H1 (cell line): ENCODE measurements at regions not wholly inside any gene's neighbourhood (a gene's known extent, or its start where the extent isn't known, plus 50 kb on each side); places are given as distances from the start of the nearest gene placed in this dataset.

ENCODE experiments used
- CTCF ChIA-PET: fragments of 300-600 bp; sonication (Branson Sonifier 250); formaldehyde crosslinking; loops from one replicate; lab custom pipeline; 2021; ENCODE audit not compliant: partially characterized antibody; lab: Charles Lee
- POLR2A ChIA-PET: fragments of 300-600 bp; sonication (Branson Sonifier 250); formaldehyde crosslinking; loops from one replicate; lab custom pipeline; 2021; ENCODE audit warnings: inconsistent platforms; ENCODE audit not compliant: partially characterized antibody; lab: Charles Lee
- DNase-seq, 2 experiments: peaks; one replicate each; pipeline versions ENCODE4 v3.0.0 to v3.0.0-alpha.2; 2010 to 2022; ENCODE audit warnings: low spot score in 2 of 2, low read depth in 1 of 2, mixed read lengths in 1 of 2
- FAIRE-seq: peaks from 2 replicates; lab custom pipeline; 2011; peaks lifted over from hg19 to GRCh38; lab: Jason Lieb, UNC
- H2AFZ ChIP-seq: 2 replicates; pipeline ENCODE4 v1.8.1; 2012; ENCODE audit warnings: low read length, inconsistent platforms
- H2AK5ac ChIP-seq: 2 replicates; pipeline ENCODE4 v1.6.1; 2013; ENCODE audit warnings: low read depth, low read length
- H2BK120ac ChIP-seq: replicated peaks from 2 replicates; pipeline ENCODE3; 2013; ENCODE audit warnings: low read depth, low read length, inconsistent platforms
- H2BK12ac ChIP-seq: 2 replicates; pipeline ENCODE4 v1.6.1; 2013; ENCODE audit warnings: low read depth, low read length
- H2BK15ac ChIP-seq: 2 replicates; pipeline ENCODE4 v1.6.1; 2013; ENCODE audit warnings: low read length
- H2BK20ac ChIP-seq: 2 replicates; pipeline ENCODE4 v1.6.1; 2013; ENCODE audit warnings: low read length
- H2BK5ac ChIP-seq: 2 replicates; pipeline ENCODE4 v1.6.1; 2013; ENCODE audit warnings: low read depth, low read length
- H3K14ac ChIP-seq: 2 replicates; pipeline ENCODE4 v1.6.1; 2013; ENCODE audit warnings: inconsistent platforms; ENCODE audit not compliant: insufficient read length
- H3K18ac ChIP-seq: 2 replicates; pipeline ENCODE4 v1.6.1; 2013; ENCODE audit warnings: low read length; ENCODE audit errors: extremely low read depth
- H3K23ac ChIP-seq: 2 replicates; pipeline ENCODE4 v1.6.1; 2013; ENCODE audit warnings: inconsistent platforms; ENCODE audit not compliant: insufficient read length
- H3K23me2 ChIP-seq: 2 replicates; pipeline ENCODE4 v1.6.1; 2013; ENCODE audit warnings: low read depth, low read length
- H3K27ac ChIP-seq: 2 replicates; pipeline ENCODE4 v1.6.1; 2011; ENCODE audit warnings: low read depth, low read length, inconsistent platforms
- H3K27me3 ChIP-seq, 4 experiments: replicated peaks in 1 of 4; 1 replicate in 1 of 4; 2 replicates in 3 of 4; pipeline versions ENCODE4 v1.6.1 to v1.8.1; 2011 to 2013; ENCODE audit warnings: low read length in 3 of 4, mild to moderate bottlenecking in 3 of 4, inconsistent platforms in 2 of 4, mixed read lengths in 2 of 4, moderate library complexity in 1 of 4; ENCODE audit not compliant: control insufficient read depth in 3 of 4, insufficient read depth in 3 of 4; ENCODE audit errors: extremely low read depth in 1 of 4
- H3K36me3 ChIP-seq, 4 experiments: 2 replicates each; pipeline versions ENCODE4 v1.6.1 to v1.8.1; 2011 to 2013; ENCODE audit warnings: mild to moderate bottlenecking in 4 of 4, low read length in 3 of 4, moderate library complexity in 2 of 4, control low read depth in 1 of 4, inconsistent platforms in 1 of 4; ENCODE audit not compliant: insufficient read depth in 4 of 4, control insufficient read depth in 2 of 4
- H3K4ac ChIP-seq: replicated peaks from 2 replicates; pipeline ENCODE3; 2013; ENCODE audit warnings: low read length, low read depth, mixed read lengths, inconsistent platforms; ENCODE audit not compliant: insufficient read length
- H3K4me1 ChIP-seq, 4 experiments: replicated peaks in 1 of 4; 1 replicate in 1 of 4; 2 replicates in 3 of 4; pipeline versions ENCODE4 v1.6.1 to v1.8.1; 2011 to 2013; ENCODE audit warnings: low read length in 3 of 4, inconsistent platforms in 2 of 4, mixed read lengths in 1 of 4; ENCODE audit not compliant: insufficient read depth in 4 of 4, control insufficient read depth in 3 of 4
- H3K4me2 ChIP-seq, 2 experiments: 2 replicates each; pipeline versions ENCODE4 v1.6.1 to v1.8.1; 2011 to 2013; ENCODE audit warnings: low read depth in 2 of 2, low read length in 2 of 2, control low read depth in 1 of 2, inconsistent platforms in 1 of 2, mild to moderate bottlenecking in 1 of 2; ENCODE audit not compliant: insufficient read depth in 1 of 2
- H3K4me3 ChIP-seq, 4 experiments: fragments of 200-600, 300-600 bp in 1 of 4; sonication (generic), shearing (Covaris generic), sonication (Bioruptor Twin) in 1 of 4; 2 replicates each; pipeline versions ENCODE4 v1.5.1 to v1.8.1; 2011 to 2016; ENCODE audit warnings: low read length in 4 of 4, low read depth in 3 of 4, control low read depth in 2 of 4, inconsistent platforms in 2 of 4, mild to moderate bottlenecking in 2 of 4, mixed read lengths in 1 of 4, moderate library complexity in 1 of 4; ENCODE audit not compliant: insufficient read depth in 2 of 4; ENCODE audit errors: extremely low read depth in 1 of 4
- H3K56ac ChIP-seq: replicated peaks from 2 replicates; pipeline ENCODE3; 2013; ENCODE audit warnings: low read depth, mild to moderate bottlenecking, mixed read lengths, low read length, inconsistent platforms; ENCODE audit not compliant: insufficient read length
- H3K79me1 ChIP-seq: 2 replicates; pipeline ENCODE4 v1.6.1; 2013; ENCODE audit warnings: low read depth, low read length, control low read depth
- H3K79me2 ChIP-seq, 2 experiments: 2 replicates each; pipeline versions ENCODE4 v1.6.1 to v1.8.1; 2012 to 2013; ENCODE audit warnings: low read length in 2 of 2, mild to moderate bottlenecking in 2 of 2, inconsistent platforms in 1 of 2; ENCODE audit not compliant: insufficient read depth in 2 of 2, control insufficient read depth in 1 of 2
- H3K9ac ChIP-seq, 4 experiments: replicated peaks in 1 of 4; 1 replicate in 1 of 4; 2 replicates in 3 of 4; pipeline versions ENCODE4 v1.6.1 to v1.8.1; 2011 to 2013; ENCODE audit warnings: low read depth in 3 of 4, low read length in 3 of 4, control low read depth in 2 of 4, mild to moderate bottlenecking in 2 of 4, moderate library complexity in 2 of 4, inconsistent platforms in 1 of 4; ENCODE audit errors: extremely low read depth in 1 of 4
- H3K9me3 ChIP-seq, 2 experiments: 2 replicates each; pipeline versions ENCODE4 v1.6.1 to v1.8.1; 2012 to 2013; ENCODE audit warnings: mild to moderate bottlenecking in 2 of 2, moderate library complexity in 2 of 2, control low read depth in 1 of 2, inconsistent platforms in 1 of 2, low read depth in 1 of 2, low read length in 1 of 2, mixed read lengths in 1 of 2; ENCODE audit not compliant: insufficient read depth in 2 of 2
- H4K20me1 ChIP-seq, 2 experiments: replicated peaks in 1 of 2; 2 replicates each; pipeline versions ENCODE3 to v1.8.1; 2011 to 2013; ENCODE audit warnings: inconsistent platforms in 2 of 2, low read length in 2 of 2, mild to moderate bottlenecking in 1 of 2; ENCODE audit not compliant: insufficient read depth in 2 of 2, control insufficient read depth in 1 of 2
- H4K5ac ChIP-seq: 2 replicates; pipeline ENCODE4 v1.6.1; 2013; ENCODE audit warnings: low read length, low read depth, mixed read lengths, inconsistent platforms; ENCODE audit not compliant: insufficient read length
- H4K8ac ChIP-seq: 2 replicates; pipeline ENCODE4 v1.8.0; 2013; ENCODE audit warnings: mild to moderate bottlenecking, moderate library complexity, low read length, inconsistent platforms; ENCODE audit not compliant: insufficient read depth; ENCODE audit errors: extremely low read depth
- H4K91ac ChIP-seq: replicated peaks from 2 replicates; pipeline ENCODE3; 2013; ENCODE audit warnings: low read length, mixed read lengths, inconsistent platforms; ENCODE audit not compliant: insufficient read length
- CTBP2 ChIP-seq: IDR thresholded peaks from 2 replicates; pipeline ENCODE4 v1.7.0; 2011; ENCODE audit warnings: borderline replicate concordance, mild to moderate bottlenecking, moderate library complexity, mixed read lengths, low read length; ENCODE audit not compliant: insufficient read depth, insufficient read length
- EGR1 ChIP-seq: IDR thresholded peaks from 2 replicates; pipeline ENCODE4 v1.6.1; 2011; ENCODE audit warnings: low read depth, low read length, borderline replicate concordance
- GABPA ChIP-seq: IDR thresholded peaks from 2 replicates; pipeline ENCODE4 v1.6.1; 2011; ENCODE audit warnings: mild to moderate bottlenecking, low read length, moderate library complexity, borderline replicate concordance; ENCODE audit not compliant: insufficient read depth
- GTF2F1 ChIP-seq: IDR thresholded peaks from 2 replicates; pipeline ENCODE4 v1.6.1; 2012; ENCODE audit warnings: low read depth, low read length, improper control_type of control experiment, borderline replicate concordance
- MAX ChIP-seq: IDR thresholded peaks from 2 replicates; pipeline ENCODE4 v1.6.1; 2012; ENCODE audit warnings: inconsistent platforms
- NRF1 ChIP-seq: IDR thresholded peaks from 2 replicates; pipeline ENCODE4 v1.6.1; 2011; ENCODE audit warnings: mild to moderate bottlenecking, low read depth, low read length, improper control_type of control experiment
- POLR2A ChIP-seq, 2 experiments: IDR thresholded peaks; 1 replicate in 1 of 2; 2 replicates in 1 of 2; pipeline ENCODE4 v1.6.1; 2011; ENCODE audit warnings: low read depth in 2 of 2, low read length in 2 of 2, mild to moderate bottlenecking in 2 of 2; ENCODE audit errors: control extremely low read depth in 1 of 2
- RAD21 ChIP-seq, 2 experiments: IDR thresholded peaks in 1 of 2; conservative IDR thresholded peaks in 1 of 2; 2 replicates each; pipeline ENCODE4 v1.6.1; 2011; ENCODE audit warnings: low read depth in 2 of 2, low read length in 2 of 2, improper control_type of control experiment in 1 of 2, inconsistent platforms in 1 of 2, mild to moderate bottlenecking in 1 of 2, moderate library complexity in 1 of 2
- RNF2 ChIP-seq: fragments of 200-900, 300-1000 bp; sonication (generic); IDR thresholded peaks from 2 replicates; pipeline ENCODE4 v1.7.1; 2016; ENCODE audit warnings: borderline replicate concordance, low read depth, mild to moderate bottlenecking, antibody characterized with exemption, low read length; ENCODE audit not compliant: poor library complexity, severe bottlenecking; ENCODE audit errors: missing control alignments
- SP4 ChIP-seq: IDR thresholded peaks from 2 replicates; pipeline ENCODE4 v1.6.1; 2012; ENCODE audit warnings: low read length, inconsistent platforms
- TEAD4 ChIP-seq: IDR thresholded peaks from 2 replicates; pipeline ENCODE4 v1.6.1; 2012; ENCODE audit warnings: low read depth, low read length, inconsistent platforms, mixed read lengths
- WGBS, 2 experiments: shearing (Covaris generic) in 1 of 2; methylation state at CpG; one replicate each; pipeline versions ENCODE4 v1.1.6 to v1.1.7; 2013 to 2015; ENCODE audit warnings: low lambda C conversion rate in 2 of 2, mixed read lengths in 2 of 2, inconsistent platforms in 1 of 2, low coverage in 1 of 2, missing lambda C conversion rate in 1 of 2; ENCODE audit not compliant: insufficient replicate concordance in 2 of 2, insufficient coverage in 1 of 2, insufficient read length in 1 of 2; ENCODE audit errors: extremely low coverage in 1 of 2, missing lambda C conversion rate in 1 of 2; 5-methylcytosine and 5-hydroxymethylcytosine counted together

DNA sequence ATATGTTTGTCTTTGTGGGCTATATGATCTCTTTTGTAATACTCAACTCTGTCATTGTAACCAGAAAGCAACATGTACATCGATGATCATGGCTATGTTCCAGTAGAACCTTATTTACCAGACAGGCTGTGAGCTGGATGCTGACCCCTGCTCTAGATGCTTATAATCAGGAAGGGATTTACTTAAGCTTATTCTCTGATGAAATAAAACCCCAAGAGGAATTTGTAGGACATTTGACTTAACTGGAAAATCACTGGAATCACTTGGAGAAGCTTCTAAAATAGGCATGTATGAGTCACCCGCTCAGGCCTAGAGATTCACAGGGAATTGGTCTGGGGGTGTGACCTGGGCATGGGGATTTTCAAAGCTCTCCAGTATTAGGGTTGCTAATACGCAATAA, 285.8 kb upstream of the ZNF608 start:
- Histone ChIP-seq H2AK5ac (no peak overlapping the region), H3K9me3 (no peaks in the 10 kb centered on the region), H2BK15ac (no peak overlapping the region), H2AFZ (no peak overlapping the region), H3K4me2 (no peak overlapping the region), H3K56ac (no peak overlapping the region), H3K9ac (no peak overlapping the region), H2BK12ac (no peak overlapping the region), H3K14ac (no peak overlapping the region), H3K4me1 (peaks cover 0 to 3% (median 0%) of the 10 kb centered on the region in 4 experiments; a peak in 2 of 7 replicates), H3K79me1 (no peaks in the 10 kb centered on the region), H4K91ac (no peak overlapping the region), H2BK5ac (no peak overlapping the region), H3K27me3 (no peaks in the 10 kb centered on the region), H3K4me3 (no peak overlapping the region), H3K79me2 (no peaks in the 10 kb centered on the region), H3K27ac (no peak overlapping the region), H2BK20ac (no peak overlapping the region), H4K20me1 (no peaks in the 10 kb centered on the region), H3K4ac (no peak overlapping the region), H3K23me2 (no peaks in the 10 kb centered on the region), H3K18ac (no peak overlapping the region), H4K5ac (no peak overlapping the region), H2BK120ac (no peak overlapping the region), H4K8ac (no peak overlapping the region), H3K36me3 (no peaks in the 10 kb centered on the region), H3K23ac (no peak overlapping the region)
- FAIRE-seq (no peak), DNase-seq (no peak)
- POLR2A ChIA-PET: no interaction called here
- CTCF ChIA-PET: no interaction called here
- TF ChIP-seq EGR1 (no peak), POLR2A (IDR thresholded peaks at IDR 0.05; ENCODE audit: control extremely low read depth in 1 of 2, low read depth in 2 of 2, low read length in 2 of 2) (no peak), TEAD4 (no peak), SP4 (no peak), CTBP2 (no peak), NRF1 (no peak), RAD21 (IDR thresholded peaks at IDR 0.05 in 1 of 2, conservative IDR thresholded peaks at IDR 0.05 in 1 of 2; ENCODE audit: low read depth in 2 of 2, low read length in 2 of 2) (no peak), RNF2 (no peak), GABPA (no peak), GTF2F1 (no peak), MAX (no peak)
- 96% methylated on average over 3 of the region's 3 CpGs; no CpG with 5 or more reads in 1 of the 2 experiments for WGBS, 2 experiments
